Neural cell (in vitro differentiated cells): ENCODE measurements at regions not wholly inside any gene's neighbourhood (a gene's known extent, or its start where the extent isn't known, plus 50 kb on each side); places are given as distances from the start of the nearest gene placed in this dataset.

Source experiments
- H2AFZ ChIP-seq: fragments of 200-600, 300-800 bp; sonication (generic), shearing (Covaris generic); 2 replicates; pipeline ENCODE4 v1.6.0; 2014; ENCODE audit warnings: low read depth, mild to moderate bottlenecking, antibody characterized with exemption, low read length, moderate library complexity
- H3F3A ChIP-seq: fragments of 200-600 bp; shearing (Covaris generic); 2 replicates; pipeline ENCODE4 v1.6.1; 2016; ENCODE audit warnings: mild to moderate bottlenecking, moderate library complexity, mixed read lengths, antibody characterized with exemption, low read length; ENCODE audit not compliant: insufficient read depth, poor library complexity, severe bottlenecking
- H3K27ac ChIP-seq: fragments of 200-600, 300-800 bp; sonication (generic), shearing (Covaris generic); 2 replicates; pipeline ENCODE4 v1.5.1; 2014; ENCODE audit warnings: mild to moderate bottlenecking, low read length, moderate library complexity
- H3K27me3 ChIP-seq: fragments of 300-800, 200-600 bp; sonication (generic), shearing (Covaris generic); 2 replicates; pipeline ENCODE4 v1.6.0; 2014; ENCODE audit warnings: mild to moderate bottlenecking, low read depth, low read length, moderate library complexity; ENCODE audit not compliant: insufficient read depth
- H3K36me3 ChIP-seq: fragments of 300-800, 200-600 bp; sonication (generic), shearing (Covaris generic); 2 replicates; pipeline ENCODE4 v1.5.1; 2014; ENCODE audit warnings: mild to moderate bottlenecking, antibody characterized with exemption, low read length, moderate library complexity; ENCODE audit not compliant: insufficient read depth
- H3K4me2 ChIP-seq: fragments of 300-800, 200-600 bp; sonication (generic), shearing (Covaris generic); 2 replicates; pipeline ENCODE4 v1.6.0; 2014; ENCODE audit warnings: mild to moderate bottlenecking, low read length
- H3K4me3 ChIP-seq: fragments of 300-800, 200-600 bp; sonication (generic), shearing (Covaris generic); 2 replicates; pipeline ENCODE4 v1.5.1; 2014; ENCODE audit warnings: mild to moderate bottlenecking, low read length, moderate library complexity
- H3K79me2 ChIP-seq: fragments of 200-600 bp; shearing (Covaris generic); replicated peaks from 2 replicates; pipeline ENCODE4 v1.6.0; 2014; ENCODE audit warnings: mild to moderate bottlenecking, low read length, moderate library complexity; ENCODE audit not compliant: insufficient read depth
- H3K9ac ChIP-seq: fragments of 300-800, 200-600 bp; sonication (generic), shearing (Covaris generic); 2 replicates; pipeline ENCODE4 v1.6.1; 2016; ENCODE audit warnings: mild to moderate bottlenecking, low read length, mixed read lengths
- H3K9me2 ChIP-seq: fragments of 200-600 bp; shearing (Covaris generic); 2 replicates; pipeline ENCODE4 v1.6.1; 2016; ENCODE audit warnings: mild to moderate bottlenecking, low read length, mixed read lengths; ENCODE audit not compliant: insufficient read depth
- H3K9me3 ChIP-seq: fragments of 200-600, 300-800 bp; sonication (generic), shearing (Covaris generic); 2 replicates; pipeline ENCODE4 v1.6.1; 2016; ENCODE audit warnings: mild to moderate bottlenecking, mixed run types, low read length, moderate library complexity, mixed read lengths
- H4K20me1 ChIP-seq: fragments of 200-600 bp; shearing (Covaris generic); 2 replicates; pipeline ENCODE4 v1.6.1; 2016; ENCODE audit warnings: mild to moderate bottlenecking, mixed run types; ENCODE audit not compliant: insufficient read depth
- CTCF ChIP-seq: fragments of 450-650 bp; IDR thresholded peaks from 2 replicates; pipeline ENCODE4 v1.5.1; 2014; ENCODE audit warnings: antibody characterized with exemption, mild to moderate bottlenecking, moderate library complexity; ENCODE audit not compliant: poor library complexity, severe bottlenecking
- EP300 ChIP-seq: fragments of 450-650 bp; conservative IDR thresholded peaks from 2 replicates; pipeline ENCODE4 v1.6.1; 2014; ENCODE audit warnings: antibody characterized with exemption, mild to moderate bottlenecking, moderate library complexity; ENCODE audit not compliant: poor library complexity, severe bottlenecking
- EZH2 ChIP-seq: fragments of 200-600, 300-800 bp; shearing (Covaris generic), sonication (generic); IDR thresholded peaks from 2 replicates; pipeline ENCODE4 v1.6.1; 2014; ENCODE audit warnings: antibody characterized with exemption, low read length, borderline replicate concordance, mild to moderate bottlenecking; ENCODE audit not compliant: insufficient read depth, poor library complexity, severe bottlenecking
- MXI1 ChIP-seq: fragments of 450-650 bp; conservative IDR thresholded peaks from 2 replicates; pipeline ENCODE4 v1.6.1; 2014; ENCODE audit warnings: antibody characterized with exemption, mild to moderate bottlenecking; ENCODE audit not compliant: poor library complexity, severe bottlenecking
- POLR2AphosphoS5 ChIP-seq: IDR thresholded peaks from 2 replicates; pipeline ENCODE4 v1.6.1; 2012
- RAD21 ChIP-seq: fragments of 450-650 bp; conservative IDR thresholded peaks from 2 replicates; pipeline ENCODE4 v1.6.1; 2014; ENCODE audit warnings: antibody characterized with exemption, mild to moderate bottlenecking, moderate library complexity
- REST ChIP-seq: IDR thresholded peaks from 2 replicates; pipeline ENCODE4 v1.6.1; 2012; ENCODE audit warnings: borderline replicate concordance
- SMC3 ChIP-seq: fragments of 450-650 bp; conservative IDR thresholded peaks from 2 replicates; pipeline ENCODE4 v1.6.1; 2014; ENCODE audit warnings: antibody characterized with exemption, mild to moderate bottlenecking, moderate library complexity; ENCODE audit not compliant: poor library complexity
- TAF1 ChIP-seq: IDR thresholded peaks from 2 replicates; pipeline ENCODE4 v1.6.1; 2012; ENCODE audit warnings: low read depth

GRCh38 chr10:105864854-105865253 is 1223.8 kb downstream of the SORCS3 start:
- H3K27me3 ChIP-seq = no peaks in the 10 kb centered on the region
- H2AFZ ChIP-seq = no peak overlapping the region
- TF ChIP-seq CTCF (no peak), EZH2 (no peak), SMC3 (no peak), POLR2AphosphoS5 (no peak), MXI1 (no peak), EP300 (no peak), REST (no peak)
- H3K79me2 ChIP-seq = no peaks in the 10 kb centered on the region
- H3K4me2 ChIP-seq = no peak overlapping the region
- no peak overlapping the region for H3K4me3 ChIP-seq
- H3F3A ChIP-seq = no peaks in the 10 kb centered on the region
- H3K9me3 ChIP-seq = no peaks in the 10 kb centered on the region
- no peaks in the 10 kb centered on the region for H3K36me3 ChIP-seq
- no peak overlapping the region for H3K9ac ChIP-seq
- no peaks in the 10 kb centered on the region for H3K9me2 ChIP-seq
- H3K27ac ChIP-seq = no peak overlapping the region
- no peaks in the 10 kb centered on the region for H4K20me1 ChIP-seq

- no peaks in the 10 kb centered on the region for H3K79me2 ChIP-seq
- no peaks in the 10 kb centered on the region for H3K9me3 ChIP-seq
- TF ChIP-seq RAD21 (no peak), TAF1 (no peak), SMC3 (no peak), POLR2AphosphoS5 (no peak), EZH2 (no peak), EP300 (no peak), MXI1 (no peak), REST (no peak), CTCF (no peak)
- no peak overlapping the region for H3K27ac ChIP-seq
- no peak overlapping the region for H3K4me2 ChIP-seq
- no peak overlapping the region for H3K4me3 ChIP-seq
- no peak overlapping the region for H2AFZ ChIP-seq
- H3F3A ChIP-seq = no peaks in the 10 kb centered on the region
- no peak overlapping the region for H3K9ac ChIP-seq
- H3K9me2 ChIP-seq = no peaks in the 10 kb centered on the region
- H3K36me3 ChIP-seq = no peaks in the 10 kb centered on the region
- H4K20me1 ChIP-seq = no peaks in the 10 kb centered on the region
- H3K27me3 ChIP-seq = no peaks in the 10 kb centered on the region
These were observed 1216.5 kb downstream of the SORCS3 start for GRCh38 chr10:105857268-105858264.
